Natural killer cell (primary cell): ENCODE measurements at regions not wholly inside any gene's neighbourhood (a gene's known extent, or its start where the extent isn't known, plus 50 kb on each side); places are given as distances from the start of the nearest gene placed in this dataset.

ENCODE experiments used
- ATAC-seq, 3 donors: fragments of 150-1000 bp in 2 of 3; fragments of 200-7000 bp in 1 of 3; cut with Tn5 transposase; 1 replicate in 1 of 3; 2 replicates in 2 of 3; pipeline ENCODE4 v1.10.0; 2021; ENCODE audit warnings: mild to moderate bottlenecking in 2 of 3, moderate library complexity in 2 of 3
- DNase-seq, 2 donors: peaks; one replicate each; pipeline versions ENCODE4 v3.0.0 to v3.0.0-alpha.2; 2013 to 2021; ENCODE audit warnings: mixed read lengths in 1 of 2
- H3K27ac ChIP-seq: one replicate; pipeline ENCODE4 v1.5.1; 2013; ENCODE audit warnings: mild to moderate bottlenecking, low read length
- H3K27me3 ChIP-seq: one replicate; pipeline ENCODE4 v1.6.1; 2013; ENCODE audit warnings: low read length; ENCODE audit not compliant: control insufficient read depth, insufficient read depth
- H3K36me3 ChIP-seq: one replicate; pipeline ENCODE4 v1.6.1; 2013; ENCODE audit warnings: low read length; ENCODE audit not compliant: control insufficient read depth, insufficient read depth
- H3K4me1 ChIP-seq: one replicate; pipeline ENCODE4 v1.6.1; 2013; ENCODE audit warnings: low read length; ENCODE audit not compliant: control insufficient read depth, insufficient read depth
- H3K4me3 ChIP-seq: one replicate; pipeline ENCODE4 v1.5.1; 2013; ENCODE audit warnings: low read length
- H3K9me3 ChIP-seq: one replicate; pipeline ENCODE4 v1.6.1; 2013; ENCODE audit warnings: low read length; ENCODE audit not compliant: control insufficient read depth, insufficient read depth
- H3K27ac Mint-ChIP-seq, 2 donors: one replicate each; pipeline ENCODE4 v1.8.0; 2022; ENCODE audit warnings: mild to moderate bottlenecking in 2 of 2, mixed read lengths in 2 of 2, moderate library complexity in 1 of 2
- H3K27me3 Mint-ChIP-seq, 2 donors: one replicate each; pipeline ENCODE4 v1.8.0; 2022; ENCODE audit warnings: low read depth in 2 of 2, mixed read lengths in 2 of 2
- H3K36me3 Mint-ChIP-seq: one replicate; pipeline ENCODE4 v1.8.0; 2022; ENCODE audit warnings: mixed read lengths
- H3K4me1 Mint-ChIP-seq, 2 donors: one replicate each; pipeline ENCODE4 v1.8.0; 2022; ENCODE audit warnings: mixed read lengths in 2 of 2
- H3K4me3 Mint-ChIP-seq: one replicate; pipeline ENCODE4 v1.8.0; 2022; ENCODE audit warnings: mild to moderate bottlenecking, moderate library complexity, mixed read lengths
- H3K9me3 Mint-ChIP-seq, 2 donors: one replicate each; pipeline ENCODE4 v1.8.0; 2022; ENCODE audit warnings: mixed read lengths in 2 of 2
- WGBS: methylation state at CpG from one replicate; pipeline ENCODE4 v1.1.7; 2013; ENCODE audit warnings: missing lambda C conversion rate; ENCODE audit not compliant: insufficient coverage; 5-methylcytosine and 5-hydroxymethylcytosine counted together
- intact Hi-C: fragments of 100-400 bp; cut with micrococcal nuclease; formaldehyde crosslinking; loops from one replicate; pipeline ENCODE4 v1.14.2; 2022
- TF ChIP-seq, protein P1 (sequence below): fragments of 200-600 bp; IDR thresholded peaks from one replicate; pipeline ENCODE4 v1.8.0; 2022; ENCODE audit warnings: antibody characterized with exemption

DNA sequence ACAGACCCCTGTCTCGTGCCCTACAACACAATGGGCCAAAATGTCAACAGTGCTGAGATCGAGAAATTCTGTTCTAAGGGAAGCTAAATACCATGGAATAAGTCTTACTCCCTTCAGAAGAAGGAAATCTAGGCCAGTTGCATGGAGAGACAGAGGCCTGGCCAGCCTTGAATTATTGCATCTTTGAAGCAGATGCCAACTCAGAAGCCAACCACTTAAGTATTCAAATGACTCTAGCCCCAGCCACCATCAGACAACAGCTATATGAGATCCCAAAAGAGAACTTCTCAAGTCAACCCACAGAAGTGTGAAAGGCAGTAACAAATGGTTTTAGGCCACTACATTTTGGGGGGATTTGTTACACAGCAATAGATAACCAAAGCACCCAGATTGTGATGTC is 180.1 kb downstream of the ACTL7B start:
- intact Hi-C loops: no loop called here
- ATAC-seq: no peak
- H3K27ac ChIP-seq: no peak overlapping the region
- DNase-seq: no peak
- no peaks in the 10 kb centered on the region for H3K4me1 ChIP-seq
- TF ChIP-seq, protein P1, sequence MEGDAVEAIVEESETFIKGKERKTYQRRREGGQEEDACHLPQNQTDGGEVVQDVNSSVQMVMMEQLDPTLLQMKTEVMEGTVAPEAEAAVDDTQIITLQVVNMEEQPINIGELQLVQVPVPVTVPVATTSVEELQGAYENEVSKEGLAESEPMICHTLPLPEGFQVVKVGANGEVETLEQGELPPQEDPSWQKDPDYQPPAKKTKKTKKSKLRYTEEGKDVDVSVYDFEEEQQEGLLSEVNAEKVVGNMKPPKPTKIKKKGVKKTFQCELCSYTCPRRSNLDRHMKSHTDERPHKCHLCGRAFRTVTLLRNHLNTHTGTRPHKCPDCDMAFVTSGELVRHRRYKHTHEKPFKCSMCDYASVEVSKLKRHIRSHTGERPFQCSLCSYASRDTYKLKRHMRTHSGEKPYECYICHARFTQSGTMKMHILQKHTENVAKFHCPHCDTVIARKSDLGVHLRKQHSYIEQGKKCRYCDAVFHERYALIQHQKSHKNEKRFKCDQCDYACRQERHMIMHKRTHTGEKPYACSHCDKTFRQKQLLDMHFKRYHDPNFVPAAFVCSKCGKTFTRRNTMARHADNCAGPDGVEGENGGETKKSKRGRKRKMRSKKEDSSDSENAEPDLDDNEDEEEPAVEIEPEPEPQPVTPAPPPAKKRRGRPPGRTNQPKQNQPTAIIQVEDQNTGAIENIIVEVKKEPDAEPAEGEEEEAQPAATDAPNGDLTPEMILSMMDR: no peak
- H3K27ac Mint-ChIP-seq: no peak overlapping the region
- no peak overlapping the region for H3K4me3 Mint-ChIP-seq
- no peaks in the 10 kb centered on the region for H3K9me3 ChIP-seq
- H3K27me3 Mint-ChIP-seq: no peaks in the 10 kb centered on the region
- no peaks in the 10 kb centered on the region for H3K4me1 Mint-ChIP-seq
- WGBS: 97% methylated on average over 2 of the region's 2 CpGs
- no peaks in the 10 kb centered on the region for H3K36me3 ChIP-seq
- peaks cover 0 to 4% of the 10 kb centered on the region in 2 donors for H3K9me3 Mint-ChIP-seq
- H3K27me3 ChIP-seq: no peaks in the 10 kb centered on the region
- H3K4me3 ChIP-seq: no peak overlapping the region
- H3K36me3 Mint-ChIP-seq: no peaks in the 10 kb centered on the region

DNA sequence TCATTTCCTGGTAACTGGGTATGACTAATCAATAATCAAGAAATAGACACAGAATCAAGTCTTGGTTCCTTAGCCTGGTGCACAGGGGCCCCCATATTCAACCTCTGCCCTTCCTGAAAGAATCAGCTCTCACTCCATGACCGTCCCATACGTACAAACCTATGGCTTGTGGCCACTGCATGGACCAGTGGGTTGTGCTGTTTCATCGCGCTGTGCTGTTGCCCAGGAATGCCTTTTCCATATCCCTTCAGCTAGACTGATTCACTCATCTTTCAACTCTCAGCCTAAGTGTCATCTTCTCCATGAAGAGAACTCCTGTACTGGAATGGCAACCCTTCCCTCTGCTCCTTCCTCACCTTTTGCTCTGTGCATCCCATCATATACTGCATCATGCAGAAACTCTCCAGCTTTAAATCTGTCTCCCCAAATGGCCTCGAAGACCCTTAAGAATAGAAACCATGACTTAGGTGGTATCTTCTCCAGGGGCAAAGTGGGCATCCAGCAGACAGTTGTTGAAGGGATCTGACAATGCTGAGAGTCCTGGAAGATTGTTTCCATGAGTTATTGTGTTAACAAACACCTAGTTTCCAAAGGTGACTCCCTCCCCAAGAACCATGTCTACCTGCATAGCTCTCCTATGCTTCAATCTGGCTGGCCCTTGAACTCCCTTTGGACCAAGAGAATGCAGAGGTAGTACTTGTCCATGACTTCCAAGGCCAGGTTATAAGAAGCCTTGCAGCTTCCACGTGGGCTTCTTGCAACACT is 180.8 kb downstream of the ACTL7B start:
- H3K36me3 ChIP-seq: no peaks in the 10 kb centered on the region
- no peaks in the 10 kb centered on the region for H3K27me3 ChIP-seq
- no peaks in the 10 kb centered on the region for H3K27me3 Mint-ChIP-seq
- no peak overlapping the region for H3K27ac ChIP-seq
- ATAC-seq: no peak
- WGBS: 84% methylated on average over 6 of the region's 6 CpGs
- intact Hi-C loops: no loop called here
- no peak for DNase-seq
- H3K9me3 Mint-ChIP-seq: peaks cover 0 to 4% of the 10 kb centered on the region in 2 donors
- no peak overlapping the region for H3K4me3 Mint-ChIP-seq
- no peak overlapping the region for H3K4me3 ChIP-seq
- TF ChIP-seq, protein P1: no peak
- no peaks in the 10 kb centered on the region for H3K36me3 Mint-ChIP-seq
- H3K4me1 Mint-ChIP-seq: no peaks in the 10 kb centered on the region
- H3K27ac Mint-ChIP-seq: no peak overlapping the region
- no peaks in the 10 kb centered on the region for H3K4me1 ChIP-seq
- no peaks in the 10 kb centered on the region for H3K9me3 ChIP-seq

DNA sequence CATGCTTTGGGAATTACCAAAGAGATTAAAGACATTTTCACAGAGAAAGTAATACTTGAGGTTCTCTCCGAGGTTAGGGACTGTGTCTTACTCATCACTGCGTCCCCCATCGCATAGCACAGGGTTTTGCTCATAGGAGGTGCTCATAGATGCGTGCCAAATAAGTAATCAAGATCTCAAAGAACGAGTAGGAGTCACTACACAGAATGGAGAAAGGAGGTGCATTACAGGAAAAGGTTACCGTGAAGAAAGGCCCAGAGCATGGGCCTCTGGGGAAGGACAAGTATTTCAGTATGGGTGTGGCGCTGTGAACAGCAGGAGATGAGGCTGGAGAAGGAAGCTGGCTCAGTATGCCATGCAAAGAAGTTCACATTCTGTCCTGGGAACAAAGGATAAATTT is 182.4 kb downstream of the ACTL7B start:
- 90% methylated on average over 7 of the region's 7 CpGs for WGBS
- no peak overlapping the region for H3K4me3 Mint-ChIP-seq
- no peaks in the 10 kb centered on the region for H3K36me3 ChIP-seq

More for the DNA sequence above, 182.4 kb downstream of the ACTL7B start:
- H3K27me3 Mint-ChIP-seq: no peaks in the 10 kb centered on the region
- no peaks in the 10 kb centered on the region for H3K36me3 Mint-ChIP-seq
- Histone ChIP-seq H3K27me3 (no peaks in the 10 kb centered on the region), H3K4me3 (no peak overlapping the region), H3K27ac (no peak overlapping the region), H3K4me1 (no peaks in the 10 kb centered on the region), H3K9me3 (no peaks in the 10 kb centered on the region)
- H3K4me1 Mint-ChIP-seq: no peaks in the 10 kb centered on the region
- no peak for ATAC-seq
- no peak for DNase-seq
- intact Hi-C loops: no loop called here
- TF ChIP-seq, protein P1: no peak
- no peak overlapping the region for H3K27ac Mint-ChIP-seq
- peaks cover 0 to 4% of the 10 kb centered on the region in 2 donors for H3K9me3 Mint-ChIP-seq
